Neural cell (in vitro differentiated cells): ENCODE measurements at regions not wholly inside any gene's neighbourhood (a gene's known extent, or its start where the extent isn't known, plus 50 kb on each side); places are given as distances from the start of the nearest gene placed in this dataset.

Experiments
- H2AFZ ChIP-seq: fragments of 200-600, 300-800 bp; sonication (generic), shearing (Covaris generic); 2 replicates; pipeline ENCODE4 v1.6.0; 2014; ENCODE audit warnings: low read depth, mild to moderate bottlenecking, antibody characterized with exemption, low read length, moderate library complexity
- H3F3A ChIP-seq: fragments of 200-600 bp; shearing (Covaris generic); 2 replicates; pipeline ENCODE4 v1.6.1; 2016; ENCODE audit warnings: mild to moderate bottlenecking, moderate library complexity, mixed read lengths, antibody characterized with exemption, low read length; ENCODE audit not compliant: insufficient read depth, poor library complexity, severe bottlenecking
- H3K27ac ChIP-seq: fragments of 200-600, 300-800 bp; sonication (generic), shearing (Covaris generic); 2 replicates; pipeline ENCODE4 v1.5.1; 2014; ENCODE audit warnings: mild to moderate bottlenecking, low read length, moderate library complexity
- H3K27me3 ChIP-seq: fragments of 300-800, 200-600 bp; sonication (generic), shearing (Covaris generic); 2 replicates; pipeline ENCODE4 v1.6.0; 2014; ENCODE audit warnings: mild to moderate bottlenecking, low read depth, low read length, moderate library complexity; ENCODE audit not compliant: insufficient read depth
- H3K36me3 ChIP-seq: fragments of 300-800, 200-600 bp; sonication (generic), shearing (Covaris generic); 2 replicates; pipeline ENCODE4 v1.5.1; 2014; ENCODE audit warnings: mild to moderate bottlenecking, antibody characterized with exemption, low read length, moderate library complexity; ENCODE audit not compliant: insufficient read depth
- H3K4me2 ChIP-seq: fragments of 300-800, 200-600 bp; sonication (generic), shearing (Covaris generic); 2 replicates; pipeline ENCODE4 v1.6.0; 2014; ENCODE audit warnings: mild to moderate bottlenecking, low read length
- H3K4me3 ChIP-seq: fragments of 300-800, 200-600 bp; sonication (generic), shearing (Covaris generic); 2 replicates; pipeline ENCODE4 v1.5.1; 2014; ENCODE audit warnings: mild to moderate bottlenecking, low read length, moderate library complexity
- H3K79me2 ChIP-seq: fragments of 200-600 bp; shearing (Covaris generic); replicated peaks from 2 replicates; pipeline ENCODE4 v1.6.0; 2014; ENCODE audit warnings: mild to moderate bottlenecking, low read length, moderate library complexity; ENCODE audit not compliant: insufficient read depth
- H3K9ac ChIP-seq: fragments of 300-800, 200-600 bp; sonication (generic), shearing (Covaris generic); 2 replicates; pipeline ENCODE4 v1.6.1; 2016; ENCODE audit warnings: mild to moderate bottlenecking, low read length, mixed read lengths
- H3K9me2 ChIP-seq: fragments of 200-600 bp; shearing (Covaris generic); 2 replicates; pipeline ENCODE4 v1.6.1; 2016; ENCODE audit warnings: mild to moderate bottlenecking, low read length, mixed read lengths; ENCODE audit not compliant: insufficient read depth
- H3K9me3 ChIP-seq: fragments of 200-600, 300-800 bp; sonication (generic), shearing (Covaris generic); 2 replicates; pipeline ENCODE4 v1.6.1; 2016; ENCODE audit warnings: mild to moderate bottlenecking, mixed run types, low read length, moderate library complexity, mixed read lengths
- H4K20me1 ChIP-seq: fragments of 200-600 bp; shearing (Covaris generic); 2 replicates; pipeline ENCODE4 v1.6.1; 2016; ENCODE audit warnings: mild to moderate bottlenecking, mixed run types; ENCODE audit not compliant: insufficient read depth
- EP300 ChIP-seq: fragments of 450-650 bp; conservative IDR thresholded peaks from 2 replicates; pipeline ENCODE4 v1.6.1; 2014; ENCODE audit warnings: antibody characterized with exemption, mild to moderate bottlenecking, moderate library complexity; ENCODE audit not compliant: poor library complexity, severe bottlenecking
- EZH2 ChIP-seq: fragments of 200-600, 300-800 bp; shearing (Covaris generic), sonication (generic); IDR thresholded peaks from 2 replicates; pipeline ENCODE4 v1.6.1; 2014; ENCODE audit warnings: antibody characterized with exemption, low read length, borderline replicate concordance, mild to moderate bottlenecking; ENCODE audit not compliant: insufficient read depth, poor library complexity, severe bottlenecking
- MXI1 ChIP-seq: fragments of 450-650 bp; conservative IDR thresholded peaks from 2 replicates; pipeline ENCODE4 v1.6.1; 2014; ENCODE audit warnings: antibody characterized with exemption, mild to moderate bottlenecking; ENCODE audit not compliant: poor library complexity, severe bottlenecking
- POLR2AphosphoS5 ChIP-seq: IDR thresholded peaks from 2 replicates; pipeline ENCODE4 v1.6.1; 2012
- RAD21 ChIP-seq: fragments of 450-650 bp; conservative IDR thresholded peaks from 2 replicates; pipeline ENCODE4 v1.6.1; 2014; ENCODE audit warnings: antibody characterized with exemption, mild to moderate bottlenecking, moderate library complexity
- SMC3 ChIP-seq: fragments of 450-650 bp; conservative IDR thresholded peaks from 2 replicates; pipeline ENCODE4 v1.6.1; 2014; ENCODE audit warnings: antibody characterized with exemption, mild to moderate bottlenecking, moderate library complexity; ENCODE audit not compliant: poor library complexity
- TAF1 ChIP-seq: IDR thresholded peaks from 2 replicates; pipeline ENCODE4 v1.6.1; 2012; ENCODE audit warnings: low read depth
- TF ChIP-seq, protein P1 (sequence below): fragments of 450-650 bp; IDR thresholded peaks from 2 replicates; pipeline ENCODE4 v1.5.1; 2014; ENCODE audit warnings: antibody characterized with exemption, mild to moderate bottlenecking, moderate library complexity; ENCODE audit not compliant: poor library complexity, severe bottlenecking
- TF ChIP-seq, protein P2 (sequence below): IDR thresholded peaks from 2 replicates; pipeline ENCODE4 v1.6.1; 2012; ENCODE audit warnings: borderline replicate concordance

DNA sequence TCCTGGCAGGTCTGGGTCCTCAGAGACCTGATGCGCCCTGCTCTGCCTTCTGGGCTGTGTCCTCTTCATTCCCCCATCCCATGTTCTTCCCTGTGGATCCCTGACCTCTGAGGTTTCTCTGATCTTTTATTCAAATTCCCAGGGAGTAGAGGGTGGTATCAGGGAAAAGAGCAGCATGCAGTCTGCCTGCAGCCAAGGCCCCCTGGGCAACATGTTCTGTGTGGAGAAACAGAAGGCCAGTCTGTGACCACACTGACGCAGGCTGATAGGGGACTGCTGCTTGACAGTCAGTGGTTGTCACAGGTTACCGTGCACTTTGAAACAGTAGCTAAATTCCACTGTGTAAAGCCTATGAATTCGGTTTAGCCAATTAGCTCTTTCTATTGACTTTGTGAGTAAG is 156.6 kb upstream of the IRX2 start:
- Histone ChIP-seq H3K27me3 (no peaks in the 10 kb centered on the region), H3K9me2 (no peaks in the 10 kb centered on the region), H2AFZ (no peak overlapping the region), H3K4me3 (no peak overlapping the region), H3K36me3 (no peaks in the 10 kb centered on the region), H3K9ac (no peak overlapping the region), H3K79me2 (no peaks in the 10 kb centered on the region), H3F3A (no peaks in the 10 kb centered on the region), H3K9me3 (no peaks in the 10 kb centered on the region), H4K20me1 (no peaks in the 10 kb centered on the region), H3K27ac (no peak overlapping the region), H3K4me2 (no peak overlapping the region)
- TF ChIP-seq MXI1 (no peak), EP300 (no peak), TAF1 (no peak), RAD21 (no peak), EZH2 (no peak), POLR2AphosphoS5 (no peak), SMC3 (no peak)
- TF ChIP-seq, protein P1, sequence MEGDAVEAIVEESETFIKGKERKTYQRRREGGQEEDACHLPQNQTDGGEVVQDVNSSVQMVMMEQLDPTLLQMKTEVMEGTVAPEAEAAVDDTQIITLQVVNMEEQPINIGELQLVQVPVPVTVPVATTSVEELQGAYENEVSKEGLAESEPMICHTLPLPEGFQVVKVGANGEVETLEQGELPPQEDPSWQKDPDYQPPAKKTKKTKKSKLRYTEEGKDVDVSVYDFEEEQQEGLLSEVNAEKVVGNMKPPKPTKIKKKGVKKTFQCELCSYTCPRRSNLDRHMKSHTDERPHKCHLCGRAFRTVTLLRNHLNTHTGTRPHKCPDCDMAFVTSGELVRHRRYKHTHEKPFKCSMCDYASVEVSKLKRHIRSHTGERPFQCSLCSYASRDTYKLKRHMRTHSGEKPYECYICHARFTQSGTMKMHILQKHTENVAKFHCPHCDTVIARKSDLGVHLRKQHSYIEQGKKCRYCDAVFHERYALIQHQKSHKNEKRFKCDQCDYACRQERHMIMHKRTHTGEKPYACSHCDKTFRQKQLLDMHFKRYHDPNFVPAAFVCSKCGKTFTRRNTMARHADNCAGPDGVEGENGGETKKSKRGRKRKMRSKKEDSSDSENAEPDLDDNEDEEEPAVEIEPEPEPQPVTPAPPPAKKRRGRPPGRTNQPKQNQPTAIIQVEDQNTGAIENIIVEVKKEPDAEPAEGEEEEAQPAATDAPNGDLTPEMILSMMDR, result no peak
- TF ChIP-seq, protein P2, sequence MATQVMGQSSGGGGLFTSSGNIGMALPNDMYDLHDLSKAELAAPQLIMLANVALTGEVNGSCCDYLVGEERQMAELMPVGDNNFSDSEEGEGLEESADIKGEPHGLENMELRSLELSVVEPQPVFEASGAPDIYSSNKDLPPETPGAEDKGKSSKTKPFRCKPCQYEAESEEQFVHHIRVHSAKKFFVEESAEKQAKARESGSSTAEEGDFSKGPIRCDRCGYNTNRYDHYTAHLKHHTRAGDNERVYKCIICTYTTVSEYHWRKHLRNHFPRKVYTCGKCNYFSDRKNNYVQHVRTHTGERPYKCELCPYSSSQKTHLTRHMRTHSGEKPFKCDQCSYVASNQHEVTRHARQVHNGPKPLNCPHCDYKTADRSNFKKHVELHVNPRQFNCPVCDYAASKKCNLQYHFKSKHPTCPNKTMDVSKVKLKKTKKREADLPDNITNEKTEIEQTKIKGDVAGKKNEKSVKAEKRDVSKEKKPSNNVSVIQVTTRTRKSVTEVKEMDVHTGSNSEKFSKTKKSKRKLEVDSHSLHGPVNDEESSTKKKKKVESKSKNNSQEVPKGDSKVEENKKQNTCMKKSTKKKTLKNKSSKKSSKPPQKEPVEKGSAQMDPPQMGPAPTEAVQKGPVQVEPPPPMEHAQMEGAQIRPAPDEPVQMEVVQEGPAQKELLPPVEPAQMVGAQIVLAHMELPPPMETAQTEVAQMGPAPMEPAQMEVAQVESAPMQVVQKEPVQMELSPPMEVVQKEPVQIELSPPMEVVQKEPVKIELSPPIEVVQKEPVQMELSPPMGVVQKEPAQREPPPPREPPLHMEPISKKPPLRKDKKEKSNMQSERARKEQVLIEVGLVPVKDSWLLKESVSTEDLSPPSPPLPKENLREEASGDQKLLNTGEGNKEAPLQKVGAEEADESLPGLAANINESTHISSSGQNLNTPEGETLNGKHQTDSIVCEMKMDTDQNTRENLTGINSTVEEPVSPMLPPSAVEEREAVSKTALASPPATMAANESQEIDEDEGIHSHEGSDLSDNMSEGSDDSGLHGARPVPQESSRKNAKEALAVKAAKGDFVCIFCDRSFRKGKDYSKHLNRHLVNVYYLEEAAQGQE, result no peak

DNA sequence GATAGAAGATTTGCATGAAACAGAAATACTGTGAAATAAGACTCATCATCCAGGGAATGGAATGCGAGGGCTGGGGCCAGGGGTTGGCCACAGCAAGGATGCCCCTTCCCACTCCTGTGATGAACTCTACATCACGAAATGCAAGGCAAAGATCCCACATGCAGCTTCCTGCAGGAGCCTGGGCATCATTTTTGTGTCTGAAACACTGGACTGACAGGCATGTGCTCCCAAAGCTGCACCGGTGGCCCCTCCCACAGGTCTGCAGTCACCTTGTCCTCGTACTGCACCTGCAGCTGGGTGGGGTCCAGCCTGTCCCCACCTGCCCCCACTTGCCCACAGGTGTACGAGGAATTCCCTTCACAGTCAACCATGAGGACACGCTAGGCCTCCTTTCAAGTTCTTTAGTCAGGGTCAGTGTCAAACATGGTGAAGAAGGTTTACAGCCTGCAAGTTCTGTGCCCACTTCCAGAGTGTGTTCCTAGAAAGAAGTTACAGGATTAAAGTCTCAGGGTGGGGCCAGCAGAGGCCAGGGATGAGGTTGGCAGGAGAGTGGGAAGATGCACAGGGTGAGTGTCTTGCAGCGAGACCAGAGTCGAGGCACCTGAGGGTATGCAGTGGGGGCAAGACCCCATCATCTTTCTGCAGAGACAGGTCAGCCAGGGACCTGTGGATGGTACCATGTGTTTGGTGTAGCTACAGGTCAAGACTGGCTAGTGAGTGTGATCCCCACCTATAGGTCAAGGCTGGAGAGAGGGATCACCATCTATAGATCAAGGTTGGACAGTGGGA is 155.0 kb upstream of the IRX2 start:
- Histone ChIP-seq H3K79me2 (no peaks in the 10 kb centered on the region), H3K4me3 (no peak overlapping the region), H3K9me2 (no peaks in the 10 kb centered on the region), H2AFZ (no peak overlapping the region), H4K20me1 (no peaks in the 10 kb centered on the region), H3K36me3 (no peaks in the 10 kb centered on the region), H3K9ac (no peak overlapping the region), H3K4me2 (no peak overlapping the region), H3K27ac (no peak overlapping the region), H3F3A (no peaks in the 10 kb centered on the region), H3K27me3 (no peaks in the 10 kb centered on the region), H3K9me3 (no peaks in the 10 kb centered on the region)
- TF ChIP-seq SMC3 (no peak), TAF1 (no peak), RAD21 (no peak), MXI1 (no peak), EP300 (no peak), POLR2AphosphoS5 (no peak), EZH2 (no peak)
- TF ChIP-seq, protein P2, result no peak
- TF ChIP-seq, protein P1, result no peak
